ENCODE measurements at regions not wholly inside any gene's neighbourhood (a gene's known extent, or its start where the extent isn't known, plus 50 kb on each side); places are given as distances from the start of the nearest gene placed in this dataset.

GRCh38 chr9:106700676-106701075 is 162.3 kb upstream of the ZNF462 start:
- TF ChIP-seq POLR2A (IDR thresholded peaks at IDR 0.05) (no peak), CTCF (IDR thresholded peaks at IDR 0.05) (no peak)
